ENCODE measurements at regions not wholly inside any gene's neighbourhood (a gene's known extent, or its start where the extent isn't known, plus 50 kb on each side); places are given as distances from the start of the nearest gene placed in this dataset.

GRCh38 chr4:138565576-138565975, 323.4 kb upstream of the SLC7A11 start:
- DNase-seq (ENCODE audit: low read depth) = no peak

- no peak for DNase-seq (ENCODE audit: low read depth)
Observed at GRCh38 chr4:138562544-138562991, 320.4 kb upstream of the SLC7A11 start.

- DNase-seq (ENCODE audit: low read depth) = no peak
Observed at GRCh38 chr4:138561906-138562305, 319.8 kb upstream of the SLC7A11 start.

GRCh38 chr4:138561276-138561880, 319.2 kb upstream of the SLC7A11 start:
- DNase-seq (ENCODE audit: low read depth) = no peak

- DNase-seq (ENCODE audit: low read depth) = no peak
Observed at GRCh38 chr4:138560448-138560847, 318.3 kb upstream of the SLC7A11 start.

- DNase-seq (ENCODE audit: low read depth) = no peak
Observed at GRCh38 chr4:138558886-138559285, 316.7 kb upstream of the SLC7A11 start.

GRCh38 chr4:138555584-138555983, 313.4 kb upstream of the SLC7A11 start:
- DNase-seq (ENCODE audit: low read depth) = no peak

GRCh38 chr4:138555108-138555507, 313.0 kb upstream of the SLC7A11 start:
- DNase-seq (ENCODE audit: low read depth) = no peak

- no peak for DNase-seq (ENCODE audit: low read depth)
Observed at GRCh38 chr4:138553001-138553845, 311.1 kb upstream of the SLC7A11 start.

- DNase-seq (ENCODE audit: low read depth) = no peak
Observed at GRCh38 chr4:138542191-138542776, 300.1 kb upstream of the SLC7A11 start.

GRCh38 chr4:138540056-138540800, 298.1 kb upstream of the SLC7A11 start:
- DNase-seq (ENCODE audit: low read depth) = no peak

- no peak for DNase-seq (ENCODE audit: low read depth)
Observed at GRCh38 chr4:138538743-138539142, 296.6 kb upstream of the SLC7A11 start.

- no peak for DNase-seq (ENCODE audit: low read depth)
Observed at GRCh38 chr4:138537731-138538490, 295.8 kb upstream of the SLC7A11 start.

GRCh38 chr4:138535316-138535715, 293.2 kb upstream of the SLC7A11 start:
- DNase-seq (ENCODE audit: low read depth) = no peak

- no peak for DNase-seq (ENCODE audit: low read depth)
Observed at GRCh38 chr4:138522366-138522765, 280.2 kb upstream of the SLC7A11 start.

GRCh38 chr4:138521809-138522208, 279.7 kb upstream of the SLC7A11 start:
- DNase-seq (ENCODE audit: low read depth) = no peak

GRCh38 chr4:138519436-138519835, 277.3 kb upstream of the SLC7A11 start:
- no peak for DNase-seq (ENCODE audit: low read depth)

GRCh38 chr4:138513535-138513934, 271.4 kb upstream of the SLC7A11 start:
- DNase-seq (ENCODE audit: low read depth) = no peak

GRCh38 chr4:138512756-138513155, 270.6 kb upstream of the SLC7A11 start:
- no peak for DNase-seq (ENCODE audit: low read depth)

- no peak for DNase-seq (ENCODE audit: low read depth)
Observed at GRCh38 chr4:138510053-138510452, 267.9 kb upstream of the SLC7A11 start.

- DNase-seq (ENCODE audit: low read depth) = no peak
Observed at GRCh38 chr4:138509346-138509745, 267.2 kb upstream of the SLC7A11 start.

- no peak for DNase-seq (ENCODE audit: low read depth)
Observed at GRCh38 chr4:138507522-138507921, 265.4 kb upstream of the SLC7A11 start.
